ENCODE measurements at regions not wholly inside any gene's neighbourhood (a gene's known extent, or its start where the extent isn't known, plus 50 kb on each side); places are given as distances from the start of the nearest gene placed in this dataset.

DNA sequence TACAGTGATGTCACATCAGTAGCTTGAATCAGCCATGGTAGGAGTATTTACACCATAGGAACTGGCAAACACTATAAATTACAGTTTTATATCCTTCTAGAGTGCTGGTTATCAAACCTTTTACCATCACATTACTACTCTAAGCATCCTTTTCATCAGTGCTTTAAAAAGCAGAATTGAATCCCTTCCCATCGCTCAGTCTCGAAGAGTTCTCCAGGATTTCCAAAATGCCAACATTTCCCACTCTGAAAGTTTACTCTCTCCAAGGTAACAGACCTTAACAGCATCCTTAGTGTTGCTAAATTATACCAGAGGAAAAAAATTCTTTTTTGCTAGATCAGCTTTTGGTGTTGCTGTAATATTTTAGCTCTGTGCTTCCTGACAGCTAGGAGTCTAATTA, 209.4 kb upstream of the USP15 start:
- TF ChIP-seq CTCF (IDR thresholded peaks at IDR 0.05) (no peak), POLR2A (IDR thresholded peaks at IDR 0.05) (no peak)

Measured in adrenal gland (tissue), 5 donors.